SK-N-SH treated with all-trans-retinoic acid at 6 μM for 48 hours (cell line): ENCODE measurements at regions not wholly inside any gene's neighbourhood (a gene's known extent, or its start where the extent isn't known, plus 50 kb on each side); places are given as distances from the start of the nearest gene placed in this dataset.

Experiments used
- ESRRG ChIP-seq: fragments of 250-450 bp; sonication (Bioruptor Pico); IDR thresholded peaks from 2 replicates; pipeline ENCODE4 v1.6.1; 2021; ENCODE audit warnings: mild to moderate bottlenecking
- ISL1 ChIP-seq: fragments of 250-450 bp; sonication (Bioruptor Pico); IDR thresholded peaks from 2 replicates; pipeline ENCODE4 v2.1.2; 2022; ENCODE audit warnings: mild to moderate bottlenecking, moderate library complexity
- RARB ChIP-seq: fragments of 250-450 bp; sonication (Bioruptor Pico); IDR thresholded peaks from 2 replicates; pipeline ENCODE4 v1.8.0; 2021; ENCODE audit warnings: mild to moderate bottlenecking, moderate library complexity
- TF ChIP-seq, protein P1 (sequence below): fragments of 250-450 bp; sonication (Bioruptor Pico); IDR thresholded peaks from 2 replicates; pipeline ENCODE4 v1.8.0; 2020; ENCODE audit warnings: mild to moderate bottlenecking, moderate library complexity, borderline replicate concordance

DNA sequence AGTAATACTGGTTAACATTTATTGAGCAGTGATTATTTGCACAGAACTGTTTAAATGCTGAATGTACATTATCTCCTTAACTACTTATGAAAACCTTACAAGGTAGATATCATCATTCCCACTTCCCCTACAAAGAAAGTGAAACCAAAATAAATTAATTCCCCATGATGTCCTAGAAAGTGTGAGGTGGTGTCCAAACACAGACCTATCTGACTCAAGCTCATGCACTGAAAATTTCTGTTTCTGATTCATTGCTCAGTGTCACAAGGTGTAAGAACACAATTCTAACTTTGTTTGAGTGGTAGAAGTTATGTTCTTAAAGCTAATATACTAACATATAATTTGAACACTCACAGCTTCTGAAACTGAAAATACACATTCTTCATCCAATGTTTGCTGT lies 178.7 kb downstream of the MRPL39 start:
- TF ChIP-seq RARB (CRISPR knock-in tag) (no peak), ESRRG (no peak), ISL1 (CRISPR knock-in tag) (no peak)
- TF ChIP-seq, protein P1, sequence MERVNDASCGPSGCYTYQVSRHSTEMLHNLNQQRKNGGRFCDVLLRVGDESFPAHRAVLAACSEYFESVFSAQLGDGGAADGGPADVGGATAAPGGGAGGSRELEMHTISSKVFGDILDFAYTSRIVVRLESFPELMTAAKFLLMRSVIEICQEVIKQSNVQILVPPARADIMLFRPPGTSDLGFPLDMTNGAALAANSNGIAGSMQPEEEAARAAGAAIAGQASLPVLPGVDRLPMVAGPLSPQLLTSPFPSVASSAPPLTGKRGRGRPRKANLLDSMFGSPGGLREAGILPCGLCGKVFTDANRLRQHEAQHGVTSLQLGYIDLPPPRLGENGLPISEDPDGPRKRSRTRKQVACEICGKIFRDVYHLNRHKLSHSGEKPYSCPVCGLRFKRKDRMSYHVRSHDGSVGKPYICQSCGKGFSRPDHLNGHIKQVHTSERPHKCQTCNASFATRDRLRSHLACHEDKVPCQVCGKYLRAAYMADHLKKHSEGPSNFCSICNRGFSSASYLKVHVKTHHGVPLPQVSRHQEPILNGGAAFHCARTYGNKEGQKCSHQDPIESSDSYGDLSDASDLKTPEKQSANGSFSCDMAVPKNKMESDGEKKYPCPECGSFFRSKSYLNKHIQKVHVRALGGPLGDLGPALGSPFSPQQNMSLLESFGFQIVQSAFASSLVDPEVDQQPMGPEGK (CRISPR knock-in tag), result no peak
